ENCODE measurements at regions not wholly inside any gene's neighbourhood (a gene's known extent, or its start where the extent isn't known, plus 50 kb on each side); places are given as distances from the start of the nearest gene placed in this dataset.
"Not testable (repeated sequence)": the region's sequence is repeated elsewhere in the genome, so short reads cannot be mapped to it uniquely, and the experiment has no call there.

DNA sequence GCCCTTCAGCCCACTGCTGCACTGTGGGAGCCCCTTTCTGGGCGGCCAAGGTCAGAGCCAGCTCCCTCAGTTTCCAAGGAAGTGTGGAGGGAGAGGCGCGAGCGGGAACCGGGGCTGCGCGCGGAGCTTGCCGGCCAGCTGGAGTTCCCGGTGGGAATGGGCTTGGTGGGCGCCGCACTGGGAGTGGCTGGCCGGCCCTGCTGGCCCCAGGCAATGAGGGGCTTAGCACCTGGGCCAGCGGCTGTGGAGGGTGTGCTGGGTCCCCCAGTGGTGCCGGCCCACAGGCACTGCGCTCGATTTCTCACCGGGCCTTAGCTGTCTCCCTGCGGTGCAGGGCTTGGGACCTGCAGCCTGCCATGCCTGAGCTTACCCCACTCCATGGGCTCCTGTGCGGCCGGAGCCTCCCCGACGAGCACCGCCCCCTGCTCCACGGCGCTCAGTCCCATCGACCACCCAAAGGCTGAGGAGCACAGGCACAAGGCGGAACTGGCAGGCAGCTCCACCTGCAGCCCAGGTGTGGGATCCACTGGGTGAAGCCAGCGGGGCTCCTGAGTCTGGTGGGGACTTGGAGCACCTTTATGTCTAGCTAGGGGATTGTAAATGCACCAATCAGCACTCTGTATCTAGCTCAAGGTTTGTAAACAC lies 1252.2 kb downstream of the STIM2 start:
- ATAC-seq; H3K27ac ChIP-seq (ENCODE audit: control insufficient read depth, insufficient read depth); POLR2A ChIA-PET; in situ Hi-C loops (cut with MboI); H4K20me1 ChIP-seq (ENCODE audit: control insufficient read depth, insufficient read depth); SMC1A ChIA-PET (ENCODE audit: uncharacterized antibody, unreplicated experiment); H3K9ac ChIP-seq (ENCODE audit: control insufficient read depth, insufficient read depth, low read length); FAIRE-seq; H3K4me1 ChIP-seq (ENCODE audit: control insufficient read depth, insufficient read depth, low read length); H3K27me3 ChIP-seq (replicated peaks in 1 of 2; ENCODE audit: control insufficient read depth in 2 of 2, insufficient read depth in 2 of 2, low read length in 1 of 2); DNase-seq (ENCODE audit: low read depth, low spot score); BruUV-seq (replicated peaks); H2AFZ ChIP-seq (ENCODE audit: control insufficient read depth, low read depth, low read length); H3K36me3 ChIP-seq (ENCODE audit: control insufficient read depth in 2 of 2, insufficient read depth in 2 of 2, low read length in 1 of 2); intact Hi-C loops (cut with micrococcal nuclease; ENCODE audit: unreplicated experiment); H3K9me3 ChIP-seq (replicated peaks; ENCODE audit: control insufficient read depth, insufficient read depth, low read length); H3K4me2 ChIP-seq (ENCODE audit: control insufficient read depth, insufficient read depth); H3K4me3 ChIP-seq; H3K79me2 ChIP-seq (ENCODE audit: control insufficient read depth, insufficient read depth, low read length); RAD21 ChIA-PET (ENCODE audit: unreplicated experiment): not testable (repeated sequence)
- CTCF ChIA-PET: interaction anchor here (1.2 kb wide), 1 partner anchor 14 kb away, joined by 3 read pairs; no protein-coding TSS in a partner anchor
- 88% methylated on average over 21 of the region's 29 CpGs for WGBS (ENCODE audit: insufficient coverage, insufficient replicate concordance, low lambda C conversion rate, missing lambda C conversion rate)

DNA sequence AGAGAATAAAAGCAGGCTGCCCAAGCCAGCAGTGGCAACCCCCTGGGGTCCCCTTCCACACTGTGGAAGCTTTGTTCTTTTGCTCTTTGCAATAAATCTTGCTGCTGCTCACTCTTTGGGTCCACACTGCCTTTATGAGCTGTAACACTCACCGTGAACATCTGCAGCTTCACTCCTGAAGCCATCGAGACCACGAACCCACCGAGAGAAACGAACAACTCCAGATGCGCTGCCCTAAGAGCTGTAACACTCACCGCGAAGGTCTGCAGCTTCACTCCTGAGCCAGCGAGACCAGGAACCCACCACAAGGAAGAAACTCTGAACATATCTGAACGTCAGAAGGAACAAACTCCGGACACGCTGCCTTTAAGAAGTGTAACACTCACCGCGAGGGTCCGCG lies 1252.9 kb downstream of the STIM2 start:
- FAIRE-seq: not testable (repeated sequence)
- 56% methylated on average over 16 of the region's 16 CpGs for WGBS (ENCODE audit: insufficient coverage, insufficient replicate concordance, low lambda C conversion rate, missing lambda C conversion rate)

DNA sequence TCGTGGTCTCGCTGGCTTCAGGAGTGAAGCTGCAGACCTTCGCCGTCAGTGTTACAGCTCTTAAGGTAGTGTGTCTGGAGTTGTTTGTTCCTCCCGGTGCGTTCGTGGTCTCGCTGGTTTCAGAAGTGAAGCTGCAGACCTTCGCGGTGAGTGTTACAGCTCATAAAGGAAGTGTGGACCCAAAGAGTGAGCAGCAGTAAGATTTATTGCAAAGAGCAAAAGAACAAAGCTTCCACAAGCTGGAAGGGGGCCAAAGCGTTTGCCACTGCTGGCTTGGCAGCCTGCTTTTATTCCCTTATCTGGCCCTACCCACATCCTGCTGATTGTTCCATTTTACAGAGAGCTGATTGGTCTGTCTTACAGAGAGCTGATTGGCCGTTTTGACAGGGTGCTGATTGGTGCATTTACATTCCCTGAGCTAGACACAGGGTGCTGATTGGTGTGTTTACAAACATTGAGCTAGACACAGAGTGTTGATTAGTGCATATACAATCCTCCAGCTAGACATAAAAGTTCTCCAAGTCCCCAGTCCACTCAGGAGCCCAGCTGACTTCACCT lies 1256.0 kb downstream of the STIM2 start:
- H3K4me2 ChIP-seq (ENCODE audit: control insufficient read depth, insufficient read depth); H3K27me3 ChIP-seq (replicated peaks in 1 of 2; ENCODE audit: control insufficient read depth in 2 of 2, insufficient read depth in 2 of 2, low read length in 1 of 2); DNase-seq (ENCODE audit: low read depth, low spot score); FAIRE-seq; intact Hi-C loops (cut with micrococcal nuclease; ENCODE audit: unreplicated experiment); H4K20me1 ChIP-seq (ENCODE audit: control insufficient read depth, insufficient read depth); SMC1A ChIA-PET (ENCODE audit: uncharacterized antibody, unreplicated experiment); RAD21 ChIA-PET (ENCODE audit: unreplicated experiment); in situ Hi-C loops (cut with MboI); H3K4me3 ChIP-seq; H3K4me1 ChIP-seq (ENCODE audit: control insufficient read depth, insufficient read depth, low read length); POLR2A ChIA-PET; H3K9me3 ChIP-seq (replicated peaks; ENCODE audit: control insufficient read depth, insufficient read depth, low read length); ATAC-seq; H3K27ac ChIP-seq (ENCODE audit: control insufficient read depth, insufficient read depth); BruUV-seq (replicated peaks); H3K9ac ChIP-seq (ENCODE audit: control insufficient read depth, insufficient read depth, low read length); H2AFZ ChIP-seq (ENCODE audit: control insufficient read depth, low read depth, low read length); H3K79me2 ChIP-seq (ENCODE audit: control insufficient read depth, insufficient read depth, low read length); H3K36me3 ChIP-seq (ENCODE audit: control insufficient read depth in 2 of 2, insufficient read depth in 2 of 2, low read length in 1 of 2): not testable (repeated sequence)
- CTCF ChIA-PET: interaction anchor here (1.3 kb wide), 1 partner anchor 109 kb away, joined by 3 read pairs; no protein-coding TSS in a partner anchor
- WGBS (ENCODE audit: insufficient coverage, insufficient replicate concordance, low lambda C conversion rate, missing lambda C conversion rate): 31% methylated on average over 12 of the region's 12 CpGs

More for the DNA sequence above, 1252.9 kb downstream of the STIM2 start:
- BruUV-seq (replicated peaks); intact Hi-C loops (cut with micrococcal nuclease; ENCODE audit: unreplicated experiment); H3K4me3 ChIP-seq; H3K27me3 ChIP-seq (replicated peaks in 1 of 2; ENCODE audit: control insufficient read depth in 2 of 2, insufficient read depth in 2 of 2, low read length in 1 of 2); H4K20me1 ChIP-seq (ENCODE audit: control insufficient read depth, insufficient read depth); H3K4me1 ChIP-seq (ENCODE audit: control insufficient read depth, insufficient read depth, low read length); H3K4me2 ChIP-seq (ENCODE audit: control insufficient read depth, insufficient read depth); in situ Hi-C loops (cut with MboI); RAD21 ChIA-PET (ENCODE audit: unreplicated experiment); H3K9ac ChIP-seq (ENCODE audit: control insufficient read depth, insufficient read depth, low read length); H3K27ac ChIP-seq (ENCODE audit: control insufficient read depth, insufficient read depth); H3K79me2 ChIP-seq (ENCODE audit: control insufficient read depth, insufficient read depth, low read length); ATAC-seq; DNase-seq (ENCODE audit: low read depth, low spot score); SMC1A ChIA-PET (ENCODE audit: uncharacterized antibody, unreplicated experiment); H3K9me3 ChIP-seq (replicated peaks; ENCODE audit: control insufficient read depth, insufficient read depth, low read length); H3K36me3 ChIP-seq (ENCODE audit: control insufficient read depth in 2 of 2, insufficient read depth in 2 of 2, low read length in 1 of 2); H2AFZ ChIP-seq (ENCODE audit: control insufficient read depth, low read depth, low read length); POLR2A ChIA-PET: not testable (repeated sequence)
- CTCF ChIA-PET: interaction anchor here (1.2 kb wide), 1 partner anchor 15 kb away, joined by 3 read pairs; no protein-coding TSS in a partner anchor

Data from GM12878 (cell line).